CD1c-positive myeloid dendritic cell (primary cell): ENCODE measurements at regions not wholly inside any gene's neighbourhood (a gene's known extent, or its start where the extent isn't known, plus 50 kb on each side); places are given as distances from the start of the nearest gene placed in this dataset.
"Not testable (repeated sequence)": the region's sequence is repeated elsewhere in the genome, so short reads cannot be mapped to it uniquely, and the experiment has no call there.

Source experiments
- DNase-seq: peaks from one replicate; pipeline ENCODE4 v3.0.0-alpha.2; 2016; ENCODE audit errors: extremely low spot score

DNA sequence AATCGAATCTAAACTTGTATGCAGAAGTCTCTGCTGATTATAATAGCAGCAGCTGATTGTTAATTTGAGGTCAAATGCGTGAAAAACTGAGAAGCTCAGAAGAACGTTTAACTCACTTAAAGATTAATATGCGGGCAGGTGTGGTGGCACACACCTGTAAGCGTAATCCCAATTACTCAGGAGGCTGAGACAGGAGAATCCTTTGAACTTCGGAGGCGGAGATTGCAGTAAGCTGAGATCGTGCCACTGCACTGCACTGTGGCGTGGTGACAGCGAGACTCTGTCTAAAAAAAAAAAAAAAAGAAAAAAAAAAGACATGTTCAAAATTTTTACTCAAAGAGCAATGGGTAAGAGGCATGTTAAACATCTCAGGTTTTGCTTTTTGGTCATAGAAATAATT is 1370.8 kb downstream of the GRIK2 start:
- no peak for DNase-seq

DNA sequence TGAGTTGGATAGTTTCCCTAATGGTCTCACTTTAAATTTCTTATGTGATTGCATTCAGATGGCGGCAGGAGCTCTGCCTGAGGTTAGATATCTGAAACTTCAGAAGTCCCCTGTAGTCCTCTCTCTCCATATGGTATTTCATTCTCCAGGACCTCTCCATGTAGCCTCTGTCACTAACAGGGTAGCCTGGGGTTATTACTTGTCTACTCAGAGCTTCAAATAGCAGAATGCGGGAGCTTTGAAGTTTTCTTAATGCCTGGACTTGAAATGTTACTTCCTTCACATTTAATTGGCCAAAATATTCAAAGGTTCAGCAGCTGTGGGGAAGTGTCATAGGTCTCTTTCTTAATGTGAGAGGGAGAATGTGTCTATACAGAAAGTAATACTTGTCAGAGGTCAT is 1370.4 kb downstream of the GRIK2 start:
- no peak for DNase-seq

GRCh38 chr6:102761872-102762271 is 1368.4 kb downstream of the GRIK2 start:
- no peak for DNase-seq

GRCh38 chr6:102759415-102759814 is 1365.9 kb downstream of the GRIK2 start:
- DNase-seq = no peak

DNA sequence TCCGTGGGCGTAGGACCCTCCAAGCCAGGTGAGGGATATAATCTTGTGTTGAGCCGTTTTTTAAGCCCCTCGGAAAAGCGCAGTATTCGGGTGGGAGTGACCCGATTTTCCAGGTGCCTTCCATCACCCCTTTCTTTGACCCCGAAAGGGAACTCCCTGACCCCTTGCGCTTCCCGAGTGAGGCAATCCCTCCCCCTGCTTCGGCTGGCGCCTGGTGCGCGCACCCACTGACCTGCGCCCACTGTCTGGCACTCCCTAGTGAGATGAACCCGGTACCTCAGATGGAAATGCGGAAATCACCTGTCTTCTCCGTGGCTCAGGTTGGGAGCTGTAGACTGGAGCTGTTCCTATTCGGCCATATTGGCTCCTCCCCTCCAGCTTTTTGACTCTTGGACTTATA is 1365.0 kb downstream of the GRIK2 start:
- DNase-seq = not testable (repeated sequence)

GRCh38 chr6:102749210-102749971 is 1355.9 kb downstream of the GRIK2 start:
- DNase-seq = no peak

- no peak for DNase-seq
Observed at GRCh38 chr6:102746941-102747340, 1353.4 kb downstream of the GRIK2 start.

DNA sequence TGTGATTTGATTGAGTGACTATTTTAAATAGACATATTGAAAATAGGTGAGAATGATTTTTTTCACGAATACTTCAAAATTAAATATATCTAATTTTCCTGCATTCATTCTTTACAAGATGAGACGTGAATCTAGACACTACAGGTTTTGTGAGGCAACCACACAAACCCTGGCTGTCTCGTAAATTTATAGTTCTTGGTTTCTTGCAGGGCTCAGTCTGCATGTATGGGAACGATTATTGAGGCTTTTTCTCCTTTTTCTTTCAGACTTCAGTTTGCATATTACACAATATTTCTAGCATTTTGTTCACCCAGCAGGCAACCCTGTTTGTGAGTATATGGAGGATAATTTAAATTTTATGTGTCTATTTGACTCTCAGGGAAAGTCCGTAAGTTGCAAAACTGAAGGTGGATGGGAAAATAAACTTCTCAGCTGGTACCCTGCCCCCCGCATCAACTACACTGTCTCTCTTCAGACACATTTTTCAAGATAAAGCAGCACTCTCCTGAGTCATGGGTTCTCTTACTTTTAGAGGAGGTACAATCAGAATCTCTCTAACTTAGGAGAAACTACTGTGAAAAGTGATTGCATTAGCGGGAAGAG is 1349.3 kb downstream of the GRIK2 start:
- no peak for DNase-seq

GRCh38 chr6:102742028-102742427 is 1348.5 kb downstream of the GRIK2 start:
- DNase-seq = no peak

DNA sequence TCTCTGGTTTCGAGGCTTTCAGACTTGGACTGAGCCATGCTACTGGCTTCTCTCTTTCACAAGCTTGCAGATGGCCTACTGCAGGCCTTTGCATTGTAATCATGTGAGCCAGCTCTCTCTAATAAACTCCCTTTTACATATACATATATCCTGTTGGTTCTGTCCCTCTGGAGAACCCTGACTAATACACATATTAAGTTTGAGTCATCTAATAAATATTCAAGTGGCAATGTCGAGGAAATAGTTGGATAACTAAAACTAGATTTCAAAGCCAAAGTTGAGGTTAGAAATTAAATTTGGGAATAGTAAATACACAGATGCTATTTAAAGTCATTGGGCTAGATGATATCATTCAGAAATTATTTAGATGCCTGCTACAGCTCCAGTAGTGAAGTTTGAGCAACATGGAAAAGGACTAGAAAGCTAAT is 1343.4 kb downstream of the GRIK2 start:
- DNase-seq = no peak

DNA sequence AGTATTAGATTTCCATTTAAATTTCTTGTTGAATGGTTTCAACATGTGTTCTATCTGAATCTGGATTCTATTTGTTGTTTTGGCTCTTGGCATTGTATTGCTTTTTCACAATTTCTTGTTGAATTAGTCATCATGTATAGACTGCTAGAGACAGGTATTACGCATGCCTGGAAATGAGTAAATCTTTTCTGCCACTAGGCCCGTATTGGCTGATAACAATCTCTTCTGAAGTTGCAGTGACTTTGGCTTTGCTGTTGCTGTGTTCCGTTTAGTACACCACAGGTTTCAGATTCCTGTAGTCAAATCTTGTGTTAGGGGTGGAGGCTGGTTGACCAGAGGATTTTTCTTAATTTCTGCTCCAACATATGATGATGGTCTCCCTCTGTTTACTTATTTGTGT is 1339.4 kb downstream of the GRIK2 start:
- DNase-seq = no peak

- DNase-seq = not testable (repeated sequence)
Observed at GRCh38 chr6:102722086-102722485, 1328.6 kb downstream of the GRIK2 start.

- no peak for DNase-seq
Observed at GRCh38 chr6:102717737-102718456, 1324.4 kb downstream of the GRIK2 start.

DNA sequence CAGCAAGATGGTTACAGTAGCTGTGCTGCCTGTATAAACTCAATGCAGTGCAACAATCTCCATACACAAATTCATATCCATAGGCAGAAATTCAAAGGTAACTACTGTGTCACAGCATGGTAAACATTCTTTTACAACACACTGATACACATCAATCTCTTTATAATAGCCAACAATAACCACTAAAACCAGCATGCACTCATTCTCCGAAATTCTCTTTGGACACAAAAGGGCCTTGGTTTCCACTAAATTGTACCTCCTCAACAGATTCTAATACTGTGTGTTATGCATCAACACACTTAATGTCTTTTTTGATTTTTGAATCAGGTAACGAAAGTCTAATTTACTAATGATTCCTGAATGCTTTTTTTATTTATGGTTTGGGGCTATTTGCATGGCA is 1323.7 kb downstream of the GRIK2 start:
- no peak for DNase-seq

GRCh38 chr6:102701019-102701418 is 1307.5 kb downstream of the GRIK2 start:
- DNase-seq = no peak

DNA sequence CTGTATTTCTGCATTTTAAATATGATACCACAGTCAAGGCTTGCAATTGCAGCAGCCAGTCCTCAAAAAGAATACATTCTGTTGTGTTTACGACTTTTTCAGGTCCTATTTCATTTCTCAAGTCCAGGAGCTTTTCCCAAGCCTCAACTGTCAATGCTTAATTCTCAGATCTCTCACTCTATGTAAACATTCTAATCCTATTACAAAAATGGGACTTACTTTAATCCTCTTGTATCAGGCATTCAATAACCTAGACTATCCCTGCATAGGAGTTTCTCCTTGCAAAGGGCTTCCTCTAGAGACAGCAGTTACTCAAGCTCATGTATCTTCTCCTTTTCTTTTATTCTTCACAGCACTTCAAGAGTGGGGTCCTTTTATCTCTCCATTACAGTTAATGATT is 1293.0 kb downstream of the GRIK2 start:
- DNase-seq = no peak

- no peak for DNase-seq
Observed at GRCh38 chr6:102680413-102680812, 1286.9 kb downstream of the GRIK2 start.

DNA sequence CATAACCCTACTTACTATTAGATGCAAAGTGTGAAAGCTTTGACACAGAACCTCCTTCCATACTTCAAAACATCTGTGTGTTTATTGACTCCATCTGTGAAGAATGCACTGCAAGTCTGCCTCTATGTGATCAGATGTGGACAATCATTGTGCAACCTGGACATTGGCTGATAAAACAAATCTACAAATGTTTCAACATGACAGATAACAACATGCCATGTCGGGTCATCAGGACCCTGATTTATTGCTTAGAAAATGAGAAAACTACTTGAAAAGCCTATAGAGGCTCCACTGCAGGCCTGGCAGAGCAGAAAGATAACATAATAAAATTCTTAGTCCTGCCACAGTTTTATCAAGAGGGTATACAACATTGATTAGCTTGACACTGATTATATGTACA is 1286.4 kb downstream of the GRIK2 start:
- DNase-seq = no peak

DNA sequence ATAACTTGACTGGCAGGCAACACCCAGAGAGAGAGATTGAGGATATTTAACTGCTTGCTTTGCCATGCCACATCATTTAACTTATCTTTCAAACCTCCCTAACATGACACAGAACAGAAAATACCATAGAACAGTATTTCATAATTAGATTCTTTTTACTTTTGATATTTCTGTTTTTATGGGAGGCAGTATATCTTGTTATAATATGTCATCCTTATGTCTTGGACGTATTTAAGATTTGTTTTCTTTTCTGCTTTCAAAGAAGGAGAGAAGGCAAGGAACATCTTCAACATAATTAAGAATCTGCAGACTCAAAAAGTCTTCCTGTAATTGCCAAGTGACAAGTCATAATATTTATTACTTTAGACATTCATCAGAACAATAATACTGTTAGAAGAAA is 1283.7 kb downstream of the GRIK2 start:
- DNase-seq = no peak

DNA sequence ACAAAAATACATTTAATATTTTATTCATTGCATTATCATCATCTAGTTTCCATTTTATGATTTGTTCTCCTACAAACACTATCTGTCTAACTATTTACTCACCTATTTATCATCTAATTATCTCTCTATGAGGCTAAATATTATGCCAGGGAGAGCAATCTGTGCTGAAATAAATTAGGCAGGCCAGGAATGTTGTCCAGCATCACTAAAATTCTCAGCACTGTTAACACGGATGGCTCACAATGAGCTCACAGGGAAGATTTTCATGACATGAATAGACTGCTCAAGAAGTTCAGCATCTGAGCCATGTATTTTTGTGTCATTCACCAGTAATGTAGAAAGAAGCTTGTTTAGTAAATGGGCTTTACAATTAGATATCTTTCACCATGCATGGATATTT is 1277.2 kb downstream of the GRIK2 start:
- no peak for DNase-seq

DNA sequence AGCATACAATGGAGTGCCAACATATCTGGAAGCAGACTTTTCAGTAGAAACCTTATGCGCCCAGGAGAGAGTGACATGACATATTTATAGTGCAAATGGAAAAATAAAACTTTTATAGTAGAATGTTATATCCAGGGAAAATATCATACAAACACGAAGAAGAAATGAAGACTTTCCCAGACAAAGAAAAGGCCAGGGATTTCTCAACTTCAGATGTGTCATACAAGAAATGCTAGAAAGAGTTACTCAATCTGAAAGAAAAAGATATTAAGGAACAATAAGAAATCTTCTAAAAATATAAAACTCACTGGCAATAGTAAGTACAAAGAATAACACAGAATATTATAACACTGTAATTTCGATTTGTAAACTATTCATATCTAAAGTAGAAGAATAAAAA is 1269.3 kb downstream of the GRIK2 start:
- DNase-seq = no peak

DNA sequence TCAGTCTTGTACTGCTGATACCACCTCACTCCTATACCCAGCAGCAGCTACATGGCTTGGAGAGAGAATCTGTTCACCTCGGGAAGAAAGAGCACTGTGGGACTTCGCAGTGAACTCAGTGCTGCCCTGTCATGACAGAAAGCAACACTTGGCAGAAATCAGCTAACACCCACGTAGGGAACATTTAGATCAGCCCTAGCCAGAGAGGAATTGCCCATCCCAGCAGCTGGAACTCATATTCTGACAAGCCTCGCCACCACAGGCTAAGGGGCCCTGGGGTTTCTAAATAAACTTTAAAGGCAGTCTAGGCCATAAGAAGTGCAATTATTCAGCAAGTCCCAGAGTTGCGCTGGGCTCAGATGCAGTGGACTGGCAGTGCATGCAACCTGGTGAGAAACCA is 1266.8 kb downstream of the GRIK2 start:
- DNase-seq = no peak

- DNase-seq = no peak
Observed at GRCh38 chr6:102655823-102656222, 1262.3 kb downstream of the GRIK2 start.
